Activated T-cell treated with anti-CD3 and anti-CD28 coated beads, Interleukin-2, amount 50 U/mL, for 48 hours (primary cell): ENCODE measurements at regions not wholly inside any gene's neighbourhood (a gene's known extent, or its start where the extent isn't known, plus 50 kb on each side); places are given as distances from the start of the nearest gene placed in this dataset.
"Not testable (repeated sequence)": the region's sequence is repeated elsewhere in the genome, so short reads cannot be mapped to it uniquely, and the experiment has no call there.

ENCODE experiments used
- DNase-seq, 2 experiments: peaks; one replicate each; pipeline ENCODE4 v3.0.0-alpha.2; 2020

DNA sequence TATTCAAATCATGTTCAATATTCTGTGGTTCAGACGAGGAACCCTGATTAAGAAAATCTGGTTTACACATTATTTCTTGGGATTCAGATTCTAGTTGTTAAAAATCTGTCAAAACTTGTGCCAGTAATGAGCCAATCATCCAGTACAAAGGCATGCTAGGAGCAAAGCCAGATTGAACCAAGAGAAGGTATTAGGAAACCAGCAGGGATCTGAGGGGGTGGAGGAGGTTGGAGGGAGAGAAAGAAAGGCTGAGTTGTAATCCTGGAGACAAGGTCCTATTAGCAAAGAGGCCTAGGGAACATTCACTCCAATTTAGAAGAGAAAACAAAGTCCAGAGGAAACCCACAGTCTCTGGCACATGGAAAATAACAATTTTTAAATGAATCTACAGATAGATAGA is 352.9 kb downstream of the LTN1 start:
- no peak for DNase-seq

DNA sequence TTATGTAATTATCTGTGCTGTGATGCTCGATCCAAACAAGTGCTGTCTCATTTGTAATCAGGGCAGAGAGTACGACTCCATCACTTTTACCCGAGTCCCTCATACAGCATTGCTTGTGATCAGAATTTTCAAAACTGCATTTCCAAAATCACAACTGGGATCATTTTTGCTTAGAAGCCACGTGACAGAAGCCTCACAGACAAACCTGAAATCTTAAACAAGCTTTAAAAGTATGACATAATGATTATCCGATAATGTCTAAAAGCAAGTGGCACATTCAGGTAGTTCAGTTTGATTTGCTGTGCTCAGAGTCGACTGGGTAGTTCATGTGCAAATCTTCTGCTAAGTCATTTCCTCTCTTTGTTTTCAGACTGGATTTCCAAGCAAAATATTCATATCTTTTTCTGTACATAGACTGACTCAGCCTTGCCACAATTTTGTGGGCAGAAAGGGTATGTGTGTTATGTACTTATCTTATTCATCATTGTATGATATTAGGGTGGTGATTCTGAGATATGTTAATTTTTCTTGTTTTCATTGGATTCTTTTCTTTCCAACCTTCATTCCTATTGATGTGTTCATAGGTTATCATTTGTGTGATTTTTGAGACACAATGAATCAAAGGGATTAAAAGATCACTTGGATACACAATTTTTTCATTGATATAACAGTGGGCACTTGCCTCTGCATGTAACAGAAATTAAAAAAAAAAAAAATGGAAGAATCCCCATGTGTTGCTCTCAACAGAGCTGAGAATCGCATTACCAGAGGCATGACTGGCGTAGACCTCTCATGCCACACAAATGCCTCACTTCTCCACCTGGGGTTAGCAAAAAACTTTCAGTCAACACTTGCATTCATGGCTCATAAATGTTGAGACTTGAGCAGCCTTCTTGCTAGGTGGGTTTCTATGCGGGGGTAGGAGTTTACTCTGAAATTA is 355.7 kb downstream of the LTN1 start:
- no peak for DNase-seq

DNA sequence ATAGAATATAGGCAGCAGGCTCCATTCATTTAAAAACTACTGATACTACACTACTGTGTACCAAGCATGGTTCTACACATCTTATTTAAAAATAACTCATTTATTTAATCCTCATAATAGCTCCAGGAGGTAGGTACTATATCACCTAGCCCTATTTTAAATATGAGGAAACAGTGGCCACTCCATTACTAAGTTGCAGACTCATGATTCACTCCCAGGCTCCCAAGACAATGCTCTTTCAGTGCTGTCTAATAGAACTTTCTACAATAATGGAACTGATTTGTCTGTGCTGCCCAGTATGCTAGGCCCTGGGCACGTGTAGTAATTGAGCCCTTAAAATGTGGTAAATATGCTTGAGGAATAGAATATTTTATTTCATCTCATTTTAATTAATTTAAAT is 357.1 kb downstream of the LTN1 start:
- DNase-seq: no peak

DNA sequence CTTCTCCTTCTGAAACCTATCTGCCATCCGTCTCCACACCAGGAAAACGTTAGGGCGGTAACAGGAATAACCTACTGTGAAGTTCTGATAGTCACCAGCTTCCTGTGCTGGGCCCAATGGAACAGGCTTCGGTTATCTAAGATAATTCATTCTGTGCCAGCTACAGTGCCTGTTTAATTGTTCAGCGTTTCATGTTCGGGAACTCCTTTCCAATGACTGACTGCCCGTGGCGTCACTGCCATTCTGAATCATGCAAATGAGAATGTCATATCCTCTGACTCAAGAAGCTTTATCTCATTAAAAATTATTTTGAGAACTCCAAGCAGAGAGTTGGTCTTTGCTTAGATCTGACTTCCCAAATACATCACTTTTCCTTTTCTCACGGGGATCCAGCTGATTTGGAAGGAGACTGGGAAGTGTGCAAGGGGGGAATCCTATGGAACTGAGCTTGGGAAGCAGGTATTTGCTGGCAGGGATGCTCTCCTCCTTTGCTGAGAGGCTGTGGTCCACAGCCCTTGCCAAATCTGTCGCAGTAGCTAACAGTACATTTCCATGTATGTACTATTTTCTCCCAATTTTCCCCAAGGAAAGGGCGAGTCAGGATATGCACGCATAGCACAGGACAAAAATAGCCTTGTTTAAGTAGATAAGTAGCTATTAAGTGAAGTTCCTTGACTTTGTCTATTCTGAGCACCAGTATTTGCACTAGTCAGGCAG is 358.7 kb downstream of the LTN1 start:
- peak; percentile 34 to 45 for DNase-seq

DNA sequence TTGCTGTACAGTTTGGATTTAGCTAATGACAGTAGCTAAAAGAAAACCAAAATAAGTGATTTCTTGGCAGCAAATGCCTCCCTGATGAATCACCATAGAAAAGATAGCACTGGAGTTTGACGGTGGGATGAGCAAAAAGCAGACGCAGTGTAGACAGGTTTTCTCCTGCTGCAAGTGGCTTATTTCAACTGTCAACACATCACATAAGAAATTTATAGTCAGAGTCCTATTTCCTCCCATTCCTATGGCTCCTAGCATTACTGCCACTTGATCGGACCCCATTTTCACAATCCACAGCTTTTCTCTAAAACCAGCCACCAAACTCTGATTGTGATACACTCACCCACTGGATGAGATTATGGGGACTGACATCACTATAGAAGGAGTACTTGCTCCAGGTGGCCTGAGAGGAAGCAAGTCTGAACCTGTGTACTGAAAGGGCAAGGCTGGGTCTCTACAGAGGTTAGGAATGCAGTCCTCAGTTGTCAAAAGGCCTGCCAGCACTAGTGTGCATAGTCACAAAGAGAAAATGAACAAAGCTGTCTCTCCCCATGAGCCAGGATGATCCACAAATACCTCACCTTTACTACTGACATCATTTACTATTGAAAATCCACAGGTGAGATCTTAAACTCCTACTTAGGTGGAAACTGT is 359.8 kb downstream of the LTN1 start:
- DNase-seq: no peak

DNA sequence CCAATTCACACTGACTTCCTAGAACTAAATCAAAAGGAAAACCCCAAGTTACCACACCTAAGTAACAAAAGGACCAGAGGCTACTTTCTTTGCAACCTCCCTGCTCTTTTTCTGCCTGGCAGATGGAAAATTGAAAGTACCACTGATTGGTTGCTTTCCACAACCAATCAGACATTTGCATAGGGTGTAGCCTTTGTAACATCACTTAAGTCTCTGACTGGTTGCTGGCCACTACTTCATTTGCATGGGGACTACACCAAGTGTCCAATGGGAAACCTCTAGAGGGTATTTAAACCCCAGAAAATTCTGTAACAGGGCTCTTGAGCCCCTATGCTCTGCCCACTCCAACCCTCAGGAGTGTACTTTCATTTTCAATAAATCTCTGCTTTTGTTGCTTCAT is 365.0 kb downstream of the LTN1 start:
- DNase-seq: no peak

DNA sequence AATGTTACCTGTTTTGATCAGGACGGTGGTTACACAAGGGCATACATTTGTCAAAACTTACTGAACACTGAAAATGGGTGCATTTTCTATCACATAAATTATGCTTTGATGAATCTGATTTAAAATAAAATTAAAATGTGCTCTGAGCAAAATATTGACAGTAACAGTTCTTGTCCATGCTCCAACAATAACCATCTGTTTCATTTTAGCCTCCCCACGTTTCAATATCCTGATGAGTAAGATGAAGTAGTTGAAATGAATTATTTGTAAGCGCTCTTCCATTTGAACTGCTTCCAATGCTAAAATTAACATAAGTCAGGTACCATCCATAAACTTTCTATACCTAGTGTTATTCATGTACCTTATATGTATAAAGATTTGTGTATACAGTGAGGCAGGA is 365.4 kb downstream of the LTN1 start:
- DNase-seq: no peak

DNA sequence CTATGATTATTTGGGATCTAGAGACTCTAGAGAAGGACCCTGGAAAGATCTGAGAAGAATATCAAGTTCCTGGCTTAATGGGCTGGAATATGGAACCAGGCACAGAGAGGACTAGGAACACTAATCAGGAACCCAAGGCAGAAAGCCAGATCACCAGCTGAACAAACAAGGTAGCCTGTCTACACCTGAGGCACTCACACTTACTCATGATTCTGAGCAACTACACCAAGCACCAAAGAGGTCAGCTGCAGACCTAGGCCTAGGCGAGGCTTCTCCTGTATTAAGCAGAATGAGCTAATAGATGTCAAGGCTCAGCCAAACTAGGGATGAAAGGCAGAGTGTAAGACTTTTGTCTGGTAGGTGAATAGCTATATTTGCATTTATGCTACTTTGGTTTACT is 368.1 kb downstream of the LTN1 start:
- DNase-seq: no peak

DNA sequence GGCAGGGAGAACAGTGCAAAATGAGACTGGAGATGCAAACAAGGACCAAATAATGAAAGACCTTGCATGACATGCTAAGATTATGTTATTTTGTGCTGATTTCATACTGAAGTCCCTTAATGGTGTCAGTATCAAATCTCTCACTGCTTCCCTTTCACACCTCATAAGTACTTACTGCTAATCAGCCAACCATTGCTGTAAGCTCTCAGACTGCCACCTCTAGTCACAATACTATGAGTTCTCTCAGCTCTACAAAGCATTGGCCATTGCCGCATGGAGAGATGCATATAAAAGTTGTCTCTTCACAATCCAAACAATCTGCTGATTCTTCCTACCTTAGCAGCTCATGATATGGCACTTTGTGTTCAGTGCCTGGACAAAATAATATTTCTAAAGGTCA is 375.4 kb downstream of the LTN1 start:
- no peak for DNase-seq

DNA sequence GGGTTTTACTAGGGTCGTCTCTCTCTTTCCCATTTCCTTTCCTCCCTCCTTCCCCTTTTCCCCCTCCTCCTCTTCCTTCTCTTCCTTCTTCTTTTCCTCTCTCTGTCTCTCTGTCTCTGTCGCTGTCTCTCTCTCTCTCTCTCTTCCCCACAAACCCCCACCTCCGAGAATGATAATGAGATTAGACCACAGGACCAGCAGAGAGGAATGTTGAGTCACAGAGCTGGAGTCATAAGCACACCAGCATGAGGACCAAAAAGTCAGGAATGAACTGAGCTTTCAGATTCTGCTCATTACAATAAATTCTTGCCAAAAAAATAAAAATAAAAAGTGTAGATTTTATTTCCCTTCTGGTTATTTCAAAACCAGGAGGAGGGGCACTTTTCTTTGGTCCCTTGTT is 377.4 kb downstream of the LTN1 start:
- DNase-seq: no peak

DNA sequence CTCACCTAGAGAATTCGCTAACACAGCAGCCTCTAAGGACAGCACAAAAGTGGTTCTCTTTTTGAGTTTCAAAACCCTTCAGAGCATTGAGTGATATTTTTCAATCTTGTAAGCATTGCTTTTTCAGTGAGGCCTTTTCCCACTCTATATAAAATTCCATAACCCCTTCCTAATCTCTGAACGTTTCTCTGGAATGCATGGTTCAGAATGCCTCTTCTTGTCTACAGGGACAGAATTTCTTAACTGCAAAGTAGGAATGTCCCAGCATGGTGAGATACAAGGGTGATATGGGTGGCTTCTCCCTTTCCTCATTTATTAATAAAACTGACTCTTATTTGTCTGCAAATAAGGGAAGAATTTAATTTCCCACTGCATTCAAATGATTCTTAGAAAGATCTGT is 377.9 kb downstream of the LTN1 start:
- DNase-seq: no peak

DNA sequence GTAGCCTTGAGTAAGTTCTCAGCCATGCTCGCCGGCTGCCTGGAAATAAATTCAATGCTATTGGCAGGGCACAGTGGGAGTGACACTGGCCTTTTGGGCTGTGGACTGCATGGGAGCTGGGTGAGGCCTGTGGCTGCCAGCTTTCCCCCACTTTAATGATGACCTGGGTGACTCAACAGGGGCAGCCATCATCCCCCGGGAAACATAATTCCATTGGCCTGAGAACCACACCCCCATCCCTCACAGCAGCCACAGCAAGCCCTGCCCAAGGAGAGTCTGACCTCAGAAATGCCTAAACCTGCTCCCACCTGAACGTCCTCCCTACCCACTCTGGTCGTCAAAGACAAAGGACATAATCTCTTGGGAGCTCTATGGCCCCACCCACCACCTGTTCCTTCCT is 384.0 kb downstream of the LTN1 start:
- no peak for DNase-seq

DNA sequence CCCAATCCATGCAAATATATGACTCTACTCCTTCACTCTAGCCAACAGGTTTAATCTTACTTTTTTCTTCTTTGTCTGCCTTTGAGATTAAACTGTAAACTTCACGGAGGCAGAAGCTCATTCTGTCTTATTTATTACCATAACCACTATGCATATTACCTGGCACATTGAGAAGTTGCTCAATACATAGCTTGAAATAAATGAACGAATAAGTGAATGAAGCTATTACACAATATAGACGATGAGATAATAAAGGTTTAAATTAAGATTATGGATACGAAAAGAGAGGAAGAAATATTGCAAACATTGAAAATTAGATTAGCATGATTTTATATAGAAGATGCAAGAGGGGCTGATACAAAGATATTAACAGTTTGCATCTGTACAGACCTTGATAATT is 385.1 kb downstream of the LTN1 start:
- DNase-seq: no peak

DNA sequence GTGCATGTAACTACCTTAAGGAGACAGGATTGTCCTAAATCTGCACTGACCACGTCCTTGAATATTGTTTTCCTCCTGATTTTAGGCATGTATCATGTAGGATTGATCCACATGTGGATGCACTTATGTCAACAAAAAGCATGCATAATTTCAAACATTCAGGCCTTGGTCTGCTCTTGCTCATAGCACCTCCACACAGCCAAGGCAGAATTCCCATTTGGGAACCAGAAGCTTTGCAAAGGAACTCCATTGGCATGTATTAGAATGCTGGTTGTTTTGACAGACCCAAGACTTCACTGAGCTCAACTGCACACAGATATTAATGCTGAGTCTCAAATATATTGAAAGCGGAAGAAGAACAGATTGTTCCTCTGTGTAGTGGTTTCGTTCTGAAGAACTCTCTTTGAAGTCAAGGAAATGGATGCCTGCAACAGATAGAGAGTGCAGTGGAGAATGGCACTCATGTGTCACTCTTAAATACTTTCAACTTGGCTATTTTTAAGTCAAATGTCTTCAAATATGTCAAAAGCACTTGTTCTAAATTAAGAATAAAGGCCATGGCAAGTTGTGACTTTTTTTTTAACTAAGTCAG is 387.6 kb downstream of the LTN1 start:
- DNase-seq: no peak

DNA sequence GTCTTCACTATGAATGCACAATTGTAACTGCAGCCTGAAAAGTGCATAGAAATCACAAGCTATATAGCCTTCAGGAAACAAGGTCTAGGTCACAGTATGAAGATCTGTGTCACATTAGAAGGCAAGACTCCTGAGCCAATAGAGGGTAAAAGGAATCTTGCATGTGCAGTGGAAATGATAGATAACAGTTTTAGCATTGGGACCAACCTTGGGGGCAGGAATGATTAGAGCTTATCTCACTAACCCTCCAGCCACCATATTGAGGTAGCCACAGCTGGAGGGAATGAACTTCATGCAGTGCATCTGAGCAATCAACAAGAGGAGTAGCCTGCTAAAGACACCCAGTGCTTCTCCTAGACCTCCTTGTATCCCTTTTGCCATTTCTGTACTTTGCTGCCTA is 390.1 kb downstream of the LTN1 start:
- no peak for DNase-seq

DNA sequence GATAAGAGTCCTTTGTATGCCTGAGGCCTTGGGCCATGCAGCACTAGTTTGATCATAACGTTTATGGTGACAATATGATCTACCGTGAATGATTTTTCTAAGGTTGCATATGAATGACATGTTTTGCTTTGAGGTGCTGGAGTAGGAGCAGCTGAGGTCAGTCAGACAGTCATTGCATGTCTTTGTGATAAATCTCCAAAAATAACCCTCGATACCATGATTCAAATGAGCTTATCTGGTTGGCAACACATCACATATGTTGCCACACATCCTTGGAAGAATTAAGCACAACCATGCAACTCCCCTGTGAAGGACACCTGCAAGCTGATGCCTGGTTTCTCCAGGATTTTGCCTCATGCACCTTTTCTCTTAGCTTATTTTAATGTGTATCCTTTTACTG is 394.5 kb downstream of the LTN1 start:
- no peak for DNase-seq

DNA sequence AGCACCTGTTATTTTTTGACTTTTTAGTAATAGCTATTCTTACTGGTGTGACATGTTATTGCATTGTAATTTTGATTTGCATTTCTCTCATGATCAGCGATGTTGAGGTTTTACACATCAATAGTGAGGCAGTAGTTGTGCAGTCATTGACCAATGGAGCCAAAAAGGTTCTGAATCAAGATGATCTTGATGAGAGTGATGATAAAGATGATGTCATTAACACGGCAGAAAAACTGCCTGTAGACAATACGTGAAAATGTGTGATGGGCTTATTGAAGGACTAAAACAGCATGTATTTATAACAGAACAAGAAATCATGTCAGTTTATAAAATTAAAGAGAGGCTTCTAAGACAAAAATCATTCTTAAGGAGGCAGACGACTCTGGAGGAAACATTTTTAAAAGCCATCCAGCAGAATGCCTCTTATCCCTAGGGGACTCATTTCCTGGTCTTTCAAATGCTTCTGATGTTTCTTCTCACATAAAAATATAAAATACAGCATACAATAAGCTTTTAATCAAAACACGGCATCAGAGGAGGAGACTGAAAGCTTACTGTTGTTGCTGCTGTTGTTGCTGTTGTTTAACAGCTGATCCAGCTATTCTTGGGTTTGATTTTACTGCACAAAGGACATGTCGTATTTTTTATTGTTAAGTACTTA is 400.3 kb downstream of the LTN1 start:
- DNase-seq: no peak

DNA sequence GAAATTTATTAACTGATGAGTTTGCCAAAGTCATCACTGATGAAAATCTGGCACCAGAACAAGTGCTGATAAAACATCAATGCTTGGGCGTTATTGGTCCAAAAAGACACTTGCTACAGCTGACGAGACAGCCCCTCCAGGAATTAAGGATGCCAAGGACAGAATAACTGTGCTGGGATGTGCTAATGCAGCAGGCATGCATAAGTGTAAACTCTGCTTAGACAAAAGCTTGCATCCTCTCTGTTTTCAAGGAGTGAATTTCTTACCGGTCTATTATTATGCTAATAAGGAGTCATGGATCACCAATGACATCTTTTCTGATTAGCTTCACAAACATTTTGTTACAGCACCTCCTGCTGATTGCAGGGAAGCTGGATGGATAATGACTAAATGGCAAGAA is 402.0 kb downstream of the LTN1 start:
- no peak for DNase-seq

DNA sequence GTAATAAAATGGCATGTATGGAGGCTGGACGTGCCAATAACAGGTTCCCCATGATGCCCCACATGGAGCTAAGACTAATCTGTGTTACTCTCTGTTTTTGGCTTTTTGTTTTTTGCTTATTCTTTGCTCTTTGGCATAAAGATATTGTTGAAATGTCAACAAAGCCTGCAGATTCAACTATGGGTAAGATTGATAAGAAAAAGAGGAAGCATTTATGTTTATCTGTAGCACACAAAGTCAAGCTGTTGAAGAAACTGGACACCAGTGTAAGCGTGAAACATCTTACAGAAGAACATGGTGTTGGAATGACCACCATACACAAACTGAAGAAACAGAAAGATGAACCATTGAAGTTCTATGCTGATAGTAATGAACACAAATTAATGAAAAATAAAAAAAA is 402.7 kb downstream of the LTN1 start:
- no peak for DNase-seq

DNA sequence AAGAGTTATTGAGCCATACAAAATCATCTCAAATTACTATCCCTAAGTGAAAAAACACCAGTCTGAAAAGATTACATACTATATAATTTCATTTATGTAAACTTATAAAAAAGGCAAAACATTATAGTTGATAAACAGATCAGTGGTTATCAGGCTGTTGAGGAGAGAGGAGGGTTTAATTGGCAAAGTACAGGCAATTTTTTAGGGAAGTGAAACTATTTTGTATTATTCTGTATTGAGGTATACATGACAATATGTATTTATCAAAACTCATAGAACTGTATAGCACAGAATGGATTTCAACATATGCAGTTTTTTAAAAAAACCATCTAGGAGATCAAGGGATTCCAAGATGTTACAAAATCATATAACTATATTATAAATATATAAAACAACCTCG is 403.7 kb downstream of the LTN1 start:
- no peak for DNase-seq

DNA sequence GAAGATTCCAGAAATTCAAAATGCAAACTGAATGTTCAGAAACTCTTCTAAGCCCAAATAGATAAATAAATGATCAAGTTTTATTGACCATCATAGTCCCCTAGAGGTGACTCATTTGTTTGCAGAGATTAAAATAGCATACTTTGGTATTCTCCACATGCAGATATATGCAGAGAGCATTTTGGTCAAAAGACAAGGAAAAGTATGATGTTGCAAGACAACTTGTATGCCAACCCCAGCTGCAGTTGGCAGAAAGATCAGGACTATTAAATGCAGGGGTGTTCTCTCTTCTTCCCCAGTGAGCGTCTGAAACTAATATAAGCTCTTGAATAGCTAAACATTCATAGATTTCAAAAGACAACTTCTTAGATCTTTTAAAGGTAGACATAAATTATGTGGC is 404.9 kb downstream of the LTN1 start:
- DNase-seq: no peak

DNA sequence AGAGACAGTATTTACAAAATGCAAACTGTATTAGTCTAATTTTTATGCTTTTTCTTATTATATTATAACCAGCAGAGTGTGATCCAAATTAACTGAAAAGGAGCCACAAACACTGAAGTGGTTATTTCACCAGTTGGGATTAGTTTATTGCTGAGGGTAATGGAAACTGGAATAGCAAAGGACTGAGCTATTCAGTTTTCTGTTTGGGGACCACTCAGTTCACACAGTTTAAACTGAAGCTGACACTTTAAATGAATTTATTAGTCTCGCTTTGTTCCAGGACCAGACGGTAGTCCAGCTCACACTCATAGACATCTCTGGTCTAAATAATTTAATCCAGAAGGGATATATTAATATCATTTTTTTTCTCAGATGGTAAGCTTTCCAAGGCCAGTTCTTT is 410.7 kb downstream of the LTN1 start:
- no peak for DNase-seq

DNA sequence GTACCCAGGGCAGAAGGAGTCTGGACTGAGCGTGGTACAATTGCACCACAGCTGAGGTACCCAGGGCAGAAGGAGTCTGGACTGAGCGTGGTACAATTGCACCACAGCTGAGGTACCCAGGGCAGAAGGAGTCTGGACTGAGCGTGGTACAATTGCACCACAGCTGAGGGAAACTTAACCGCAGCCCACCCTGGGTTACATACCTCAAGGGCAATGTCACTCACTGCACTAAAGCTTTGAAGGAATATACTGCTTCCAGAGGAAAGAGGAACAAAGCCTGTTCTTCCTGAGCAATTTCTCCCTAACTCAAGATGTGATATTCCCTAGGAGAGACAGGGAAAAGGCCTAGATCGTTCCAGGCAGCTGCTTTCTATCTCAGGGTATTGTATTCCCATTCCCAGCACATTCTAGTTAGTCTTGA is 411.4 kb downstream of the LTN1 start:
- not testable (repeated sequence) for DNase-seq
